ENCODE measurements at regions not wholly inside any gene's neighbourhood (a gene's known extent, or its start where the extent isn't known, plus 50 kb on each side); places are given as distances from the start of the nearest gene placed in this dataset.
"Not testable (repeated sequence)": the region's sequence is repeated elsewhere in the genome, so short reads cannot be mapped to it uniquely, and the experiment has no call there.

GRCh38 chr2:167749016-167749415 lies 498.4 kb downstream of the STK39 start:
- DNase-seq (ENCODE audit: low spot score), result no peak

DNA sequence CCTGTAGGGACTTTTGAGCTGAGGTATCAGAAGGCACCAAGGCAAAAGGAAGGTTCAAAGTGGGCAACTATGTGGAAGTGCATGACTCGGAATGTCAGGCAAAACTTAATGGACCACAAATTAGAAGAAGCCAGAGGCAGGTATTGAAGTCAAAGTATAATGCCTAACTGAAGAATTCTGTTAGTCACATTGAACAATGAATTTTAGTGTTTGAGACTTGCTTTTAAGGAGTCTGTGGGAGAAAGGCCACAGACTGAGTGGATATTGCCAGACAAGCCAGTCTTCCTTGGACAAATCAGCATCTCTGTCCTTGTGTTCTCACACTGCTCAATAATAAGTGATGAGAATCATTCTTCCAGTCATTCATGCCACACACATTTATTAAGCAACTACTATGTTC lies 498.9 kb downstream of the STK39 start:
- no peak for DNase-seq (ENCODE audit: low spot score)

DNA sequence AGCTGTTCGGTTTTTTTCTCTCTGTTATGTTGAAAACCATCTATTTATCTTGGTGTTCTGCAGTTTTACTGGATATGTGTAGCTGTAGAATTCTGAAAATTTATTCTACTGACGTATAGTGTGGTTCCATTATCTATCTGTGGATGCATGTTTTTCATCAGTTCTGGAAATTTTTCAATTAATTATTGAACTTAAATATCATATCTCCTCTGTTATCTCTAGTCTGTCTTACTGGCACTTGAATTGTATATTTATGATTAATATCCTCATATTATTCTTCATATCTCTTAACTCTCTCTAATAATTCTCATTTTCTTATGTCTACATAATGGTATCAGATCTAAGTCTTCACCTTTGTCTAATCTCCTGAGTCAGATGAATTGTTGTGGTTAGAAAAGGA lies 501.7 kb downstream of the STK39 start:
- DNase-seq (ENCODE audit: low spot score), result no peak

DNA sequence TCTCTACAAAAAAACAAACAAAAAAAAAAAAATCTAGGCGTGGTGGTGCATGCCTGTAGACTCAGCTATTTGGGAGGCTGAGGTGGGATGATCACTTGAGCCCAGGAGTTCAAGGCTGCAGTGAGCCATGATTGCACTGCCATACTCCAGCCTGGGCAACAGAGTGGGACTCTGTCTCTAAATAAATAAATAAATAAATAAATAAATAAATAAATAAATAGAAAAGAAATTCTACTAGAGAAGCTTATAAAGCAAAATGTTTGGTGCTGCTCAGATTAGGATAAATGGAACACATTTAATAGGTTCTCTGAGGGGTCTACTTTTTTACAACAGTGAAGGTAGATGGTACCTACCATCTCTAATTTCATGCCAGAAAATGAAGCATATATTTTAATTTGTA lies 507.5 kb downstream of the STK39 start:
- not testable (repeated sequence) for DNase-seq (ENCODE audit: low spot score)

- no peak for DNase-seq (ENCODE audit: low spot score)
These were observed 513.6 kb downstream of the STK39 start for GRCh38 chr2:167733747-167734146.

DNA sequence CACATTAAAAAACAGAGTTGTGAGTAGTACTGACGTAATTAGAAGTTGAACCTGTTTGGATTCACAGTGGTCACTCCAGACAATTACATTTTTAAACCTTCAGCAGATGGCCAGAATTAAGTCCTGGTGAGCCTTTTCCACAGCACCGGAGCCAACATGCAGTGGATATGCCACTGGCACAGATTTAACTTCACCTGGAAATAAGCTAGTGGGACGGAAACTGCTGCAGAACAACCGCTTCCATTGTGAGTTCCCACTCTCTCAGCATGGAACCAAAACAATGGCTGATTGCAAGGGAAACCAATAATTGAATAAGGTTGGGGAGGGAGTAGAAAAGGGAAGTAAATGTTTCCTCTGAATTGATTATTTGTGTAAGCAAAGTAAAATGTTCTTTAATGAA lies 515.1 kb downstream of the STK39 start:
- peak; percentile 27 for DNase-seq (ENCODE audit: low spot score)

- DNase-seq (ENCODE audit: low spot score), result no peak
These were observed 517.5 kb downstream of the STK39 start for GRCh38 chr2:167729911-167730310.

GRCh38 chr2:167726788-167727187 lies 520.6 kb downstream of the STK39 start:
- no peak for DNase-seq (ENCODE audit: low spot score)

DNA sequence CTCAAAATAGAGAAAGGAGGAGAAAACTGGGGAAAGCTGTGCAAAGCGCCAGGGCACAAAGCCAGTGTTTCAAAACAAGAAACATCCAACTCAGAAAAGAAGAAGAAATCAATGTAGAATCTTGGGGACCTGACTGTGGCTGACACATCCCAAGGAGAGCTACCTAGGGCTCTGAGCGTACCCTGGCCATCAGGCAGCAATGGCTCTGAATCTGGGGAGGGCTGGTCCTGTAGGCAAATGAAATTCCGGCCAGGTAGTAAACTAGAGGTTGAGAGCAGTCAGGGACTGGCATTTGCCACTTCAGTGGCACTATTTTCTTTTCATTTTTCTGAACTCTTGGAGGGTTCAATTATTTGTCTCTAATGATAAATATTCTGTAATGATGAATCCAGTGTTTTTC lies 525.8 kb downstream of the STK39 start:
- no peak for DNase-seq (ENCODE audit: low spot score)

DNA sequence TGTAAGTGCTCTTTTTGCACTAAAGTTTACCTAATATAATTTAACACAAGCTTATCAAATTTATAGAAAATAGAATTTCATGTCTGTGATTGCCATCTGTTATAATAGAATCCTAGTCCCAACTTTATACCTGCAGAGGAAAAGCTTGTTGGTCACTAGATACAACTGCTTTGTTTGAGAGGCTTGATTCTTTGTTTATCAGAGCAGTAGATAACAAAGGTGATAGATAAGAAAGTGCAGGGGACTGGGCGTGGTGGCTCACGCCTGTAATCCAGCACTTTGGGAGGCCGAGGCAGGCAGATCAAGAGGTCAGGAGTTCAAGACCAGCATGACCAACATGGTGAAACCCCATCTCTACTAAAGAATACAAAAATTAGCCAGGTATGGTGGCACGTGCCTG lies 528.0 kb downstream of the STK39 start:
- no peak for DNase-seq (ENCODE audit: low spot score)

GRCh38 chr2:167718560-167718959 lies 528.8 kb downstream of the STK39 start:
- DNase-seq (ENCODE audit: low spot score), result no peak

DNA sequence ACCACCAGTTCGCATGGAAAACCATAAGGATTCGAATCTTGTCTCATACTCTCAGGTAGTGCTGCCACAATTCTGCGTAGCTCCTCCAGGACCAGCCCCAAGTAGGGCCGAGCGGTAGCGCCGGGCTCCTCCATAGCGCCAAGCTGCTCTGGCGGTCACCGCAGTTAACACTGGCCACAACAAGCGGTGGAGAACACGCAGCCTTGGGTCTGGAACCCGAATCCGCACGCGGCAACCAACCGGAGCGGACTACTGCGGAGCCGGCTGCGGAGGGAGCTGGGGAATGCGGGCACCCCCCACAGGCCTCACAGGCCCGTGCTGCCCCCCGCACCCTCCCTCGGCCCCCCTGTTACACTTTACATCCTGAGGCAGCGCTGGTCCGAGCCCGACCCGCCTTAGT lies 531.5 kb downstream of the STK39 start:
- DNase-seq (ENCODE audit: low spot score), result no peak

GRCh38 chr2:167715498-167715897 lies 531.9 kb downstream of the STK39 start:
- DNase-seq (ENCODE audit: low spot score), result not testable (repeated sequence)

DNA sequence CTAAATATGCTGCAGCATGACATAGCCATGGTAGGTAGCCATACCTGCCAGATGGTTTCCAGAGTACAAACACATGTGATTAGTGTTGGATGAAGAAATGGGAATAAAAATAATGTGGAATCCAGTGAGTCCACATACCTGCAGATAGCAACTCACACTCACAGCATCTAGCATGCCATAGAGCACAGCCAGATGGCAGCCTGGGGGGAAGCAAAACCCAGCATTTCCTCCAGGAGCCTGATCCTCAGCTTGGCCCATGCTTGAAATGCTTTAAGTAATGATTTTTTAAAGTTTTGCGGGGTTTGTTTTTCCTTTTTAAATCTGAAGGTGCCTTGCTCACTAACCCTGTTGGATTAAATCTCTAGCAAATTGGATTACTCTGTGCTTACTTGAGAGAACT lies 535.1 kb downstream of the STK39 start:
- no peak for DNase-seq (ENCODE audit: low spot score)

DNA sequence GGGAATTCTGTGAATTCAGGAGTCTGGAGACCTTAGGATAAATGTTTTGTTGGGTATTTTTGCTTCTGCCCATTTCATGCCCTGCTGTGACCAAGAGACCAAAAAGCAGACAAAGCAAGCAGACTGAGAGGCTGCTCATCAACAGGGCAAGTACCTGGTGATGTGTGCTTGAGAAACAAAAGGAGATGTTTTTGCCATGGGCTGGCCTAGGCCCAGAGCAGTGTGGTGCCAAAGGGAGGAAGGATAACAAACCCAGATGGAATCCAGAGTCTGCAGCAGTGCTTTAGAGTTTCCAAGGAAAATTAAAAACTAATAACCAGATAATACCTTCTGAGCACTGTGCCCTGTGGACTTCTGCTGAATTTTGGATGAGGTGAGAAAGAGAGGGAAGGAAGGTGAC lies 538.4 kb downstream of the STK39 start:
- no peak for DNase-seq (ENCODE audit: low spot score)

DNA sequence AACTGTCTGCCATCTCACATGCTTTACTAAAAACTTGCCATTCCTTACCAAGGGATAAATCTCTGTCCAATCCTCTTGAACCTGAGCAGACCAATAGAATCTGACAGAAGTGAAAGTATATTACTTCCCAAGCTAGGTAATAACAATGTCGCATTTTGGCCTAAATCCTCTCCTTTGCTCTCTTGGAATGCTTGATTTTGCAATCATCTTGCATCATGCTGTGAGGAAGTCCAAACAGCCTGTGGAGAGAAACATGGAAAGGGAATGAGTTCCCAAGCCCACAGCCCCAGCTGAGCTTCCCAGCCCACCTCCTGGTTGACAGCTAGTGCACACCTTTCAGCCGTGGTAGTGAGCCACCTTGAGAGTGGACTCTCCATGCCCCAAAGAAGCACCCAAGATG lies 540.6 kb downstream of the STK39 start:
- no peak for DNase-seq (ENCODE audit: low spot score)

- no peak for DNase-seq (ENCODE audit: low spot score)
These were observed 544.0 kb downstream of the STK39 start for GRCh38 chr2:167703441-167703840.

DNA sequence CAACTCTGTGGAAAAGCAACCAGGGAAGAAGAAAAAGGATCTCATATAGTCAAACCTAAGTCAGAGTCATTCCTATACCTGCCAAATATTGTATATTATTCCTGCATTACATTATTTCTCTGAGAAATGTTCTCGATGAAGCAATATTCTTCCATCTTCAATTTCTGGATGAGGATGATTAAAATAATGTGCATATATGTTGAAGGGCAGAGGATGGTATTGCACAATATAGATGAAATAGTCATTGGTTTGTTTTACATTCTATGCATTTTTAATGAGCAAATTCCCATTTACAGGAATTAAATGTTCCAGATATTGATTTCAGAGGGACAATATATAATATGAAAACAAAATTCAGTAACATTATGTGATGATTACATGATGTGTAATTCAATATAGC lies 545.2 kb downstream of the STK39 start:
- DNase-seq (ENCODE audit: low spot score), result no peak

DNA sequence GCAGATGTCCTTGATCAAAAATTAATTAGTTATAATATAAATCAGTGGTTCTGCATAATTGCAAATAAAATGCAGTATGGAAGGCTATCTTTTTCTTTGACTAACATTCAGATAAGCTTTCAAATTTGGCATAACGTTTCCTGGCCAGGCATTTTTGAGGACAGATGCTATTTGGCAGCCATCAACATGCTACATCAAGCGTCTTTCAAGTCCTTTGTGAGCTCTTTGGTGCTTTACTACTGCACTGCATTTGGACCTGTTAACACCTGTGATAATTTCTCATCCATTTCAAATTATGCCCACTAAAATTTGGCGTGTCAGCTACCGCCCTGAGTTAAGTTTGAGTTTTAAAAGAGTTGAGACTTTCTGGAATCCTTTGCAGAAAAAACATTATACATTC lies 545.7 kb downstream of the STK39 start:
- no peak for DNase-seq (ENCODE audit: low spot score)

- no peak for DNase-seq (ENCODE audit: low spot score)
These were observed 549.4 kb downstream of the STK39 start for GRCh38 chr2:167697948-167698347.

DNA sequence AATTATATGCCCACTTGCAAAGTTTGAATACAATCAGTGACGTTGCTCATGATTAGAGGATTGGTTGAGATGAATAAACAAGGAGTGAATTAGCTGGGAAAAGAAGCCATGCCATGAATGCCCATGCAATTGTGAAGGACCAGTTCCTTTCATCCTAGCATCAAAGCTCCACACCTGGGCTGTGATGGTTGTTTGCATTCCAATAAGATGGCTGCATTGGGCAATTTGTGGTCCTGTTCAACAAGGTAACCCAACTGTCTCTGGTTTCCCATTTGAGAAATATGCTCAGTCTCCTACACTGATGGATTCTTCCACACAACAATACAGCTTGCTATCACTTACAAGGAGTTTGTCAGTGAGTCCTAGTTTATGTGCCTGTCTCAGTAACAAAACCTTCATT lies 550.2 kb downstream of the STK39 start:
- DNase-seq (ENCODE audit: low spot score), result no peak

- DNase-seq (ENCODE audit: low spot score), result no peak
These were observed 554.5 kb downstream of the STK39 start for GRCh38 chr2:167692936-167693335.

- no peak for DNase-seq (ENCODE audit: low spot score)
These were observed 555.2 kb downstream of the STK39 start for GRCh38 chr2:167692191-167692590.

DNA sequence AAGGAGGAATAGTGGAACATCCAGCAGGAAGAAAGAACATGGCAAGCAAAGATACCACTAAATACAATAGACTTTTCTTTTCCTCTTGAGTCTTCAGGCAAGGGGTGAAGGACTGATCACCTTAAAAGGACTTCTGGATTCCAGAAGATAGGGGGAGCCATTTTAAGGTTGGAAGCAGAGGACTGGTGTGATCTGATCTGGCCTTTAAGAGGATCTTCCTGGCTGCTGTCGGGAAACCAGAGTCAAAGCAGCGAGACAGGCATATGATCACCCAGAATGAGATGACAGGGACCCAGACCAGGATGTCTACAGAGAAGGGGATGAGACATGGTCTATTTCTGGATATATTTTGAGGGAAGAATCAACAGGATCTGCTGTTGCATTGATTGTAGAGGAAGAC lies 558.0 kb downstream of the STK39 start:
- peak; percentile 46 for DNase-seq (ENCODE audit: low spot score)

- no peak for DNase-seq (ENCODE audit: low spot score)
These were observed 560.7 kb downstream of the STK39 start for GRCh38 chr2:167686691-167687090.

Data from iPS-NIHi11 (cell line).